Motor neuron (in vitro differentiated cells): ENCODE measurements at regions not wholly inside any gene's neighbourhood (a gene's known extent, or its start where the extent isn't known, plus 50 kb on each side); places are given as distances from the start of the nearest gene placed in this dataset.

Experiments used
- ATAC-seq, 8 experiments: fragments of 200-7000 bp; cut with Tn5 transposase; replicated peaks in 6 of 8; 2 replicates each; pipeline ENCODE4 v1.8.0; 2021; ENCODE audit warnings: mild to moderate bottlenecking in 8 of 8, moderate library complexity in 8 of 8
- H3K27ac ChIP-seq, 2 donors: fragments of 250-450 bp; sonication (Bioruptor Pico); 2 replicates each; pipeline ENCODE4 v1.9.0; 2021; ENCODE audit warnings: antibody characterized with exemption in 2 of 2, mild to moderate bottlenecking in 2 of 2, moderate library complexity in 1 of 2
- H3K4me1 ChIP-seq, 2 donors: fragments of 250-450 bp; sonication (Bioruptor Pico); replicated peaks in 1 of 2; 2 replicates each; pipeline ENCODE4 v1.6.1; 2021; ENCODE audit warnings: antibody characterized with exemption in 2 of 2, mild to moderate bottlenecking in 2 of 2, moderate library complexity in 1 of 2
- H3K4me3 ChIP-seq, 5 donors: fragments of 250-450 bp; sonication (Bioruptor Pico); 2 replicates each; pipeline ENCODE4 v1.9.0; 2021; ENCODE audit warnings: antibody characterized with exemption in 5 of 5, mild to moderate bottlenecking in 5 of 5, moderate library complexity in 4 of 5
- WGBS, 10 experiments: fragments of 450-650 bp; shearing (Covaris generic); methylation state at CpG; one replicate each; pipeline ENCODE4 v1.0.0; 2022; 5-methylcytosine and 5-hydroxymethylcytosine counted together
- in situ Hi-C, 9 experiments: fragments of 400-800 bp; cut with MboI; loops; one replicate each; pipeline ENCODE4 v1.15.0; 2021; ENCODE audit warnings: low sequenced_read_pairs in 9 of 9, low pct_unique_long_range_greater_than_20kb in 2 of 9; ENCODE audit not compliant: unreplicated experiment in 9 of 9

- Histone ChIP-seq H3K4me3 (peak overlapping the region in 4 of 5 donors; percentile 13 to 30 (median 21)), H3K4me1 (peaks cover 25 to 30% of the 10 kb centered on the region in 2 donors), H3K27ac (peak overlapping the region in 1 of 2 donors; percentile 3)
- peak; percentile 67 to 87 (median 80) for ATAC-seq
- 15 to 66% (median 30%) methylated on average over 2 to 10 of the region's 68 CpGs; no CpG with 5 or more reads in 5 of the 10 experiments for WGBS, 10 experiments
- in situ Hi-C loops: no loop called here
Observed at GRCh38 chr16:50467943-50468748, 80.0 kb upstream of the NKD1 start.

GRCh38 chr16:50467559-50467942 is 80.6 kb upstream of the NKD1 start:
- in situ Hi-C loops: no loop called here
- ATAC-seq: no peak
- no peak overlapping the region for H3K27ac ChIP-seq

GRCh38 chr16:50466170-50466569 is 82.0 kb upstream of the NKD1 start:
- Histone ChIP-seq H3K4me3 (no peak overlapping the region), H3K4me1 (peaks cover 27 to 33% of the 10 kb centered on the region in 2 donors), H3K27ac (no peak overlapping the region)
- ATAC-seq: no peak
- in situ Hi-C loops: no loop called here
- whole genome bisulfite sequencing, 10 experiments: 100% methylated on average over 1 of the region's 2 CpGs; no CpG with 5 or more reads in 9 of the 10 experiments

More at GRCh38 chr16:50467559-50467942, 80.6 kb upstream of the NKD1 start:
- peaks cover 27 to 33% of the 10 kb centered on the region in 2 donors for H3K4me1 ChIP-seq
- H3K4me3 ChIP-seq: peak overlapping the region in 4 of 5 donors; percentile 13 to 30 (median 21)
- 30 to 83% (median 60%) methylated on average over 1 to 11 of the region's 13 CpGs; no CpG with 5 or more reads in 3 of the 10 experiments for WGBS, 10 experiments

- ATAC-seq: no peak
- WGBS, 10 experiments: 50 to 100% (median 92%) methylated on average over 1 to 5 of the region's 16 CpGs; no CpG with 5 or more reads in 1 of the 10 experiments
- Histone ChIP-seq H3K4me3 (no peak overlapping the region), H3K27ac (no peak overlapping the region), H3K4me1 (peaks cover 18 to 28% of the 10 kb centered on the region in 2 donors)
- in situ Hi-C loops: no loop called here
Observed at GRCh38 chr16:50464325-50465290, 83.6 kb upstream of the NKD1 start.

- 0 to 100% (median 70%) methylated on average over 1 to 2 of the region's 3 CpGs; no CpG with 5 or more reads in 5 of the 10 experiments for WGBS, 10 experiments
- Histone ChIP-seq H3K27ac (no peak overlapping the region), H3K4me1 (peaks cover 12 to 27% of the 10 kb centered on the region in 2 donors), H3K4me3 (no peak overlapping the region)
- no peak for ATAC-seq
- in situ Hi-C loops: no loop called here
Observed at GRCh38 chr16:50463581-50464324, 84.4 kb upstream of the NKD1 start.

GRCh38 chr16:50462793-50463507 is 85.2 kb upstream of the NKD1 start:
- ATAC-seq: peak in 1 of 8 experiments; percentile 5
- 15 to 70% (median 35%) methylated on average over 2 to 8 of the region's 12 CpGs; no CpG with 5 or more reads in 1 of the 10 experiments for WGBS, 10 experiments
- H3K27ac ChIP-seq: no peak overlapping the region
- in situ Hi-C loops: no loop called here
- H3K4me3 ChIP-seq: no peak overlapping the region
- H3K4me1 ChIP-seq: peaks cover 10 to 23% of the 10 kb centered on the region in 2 donors

- Histone ChIP-seq H3K27ac (no peak overlapping the region), H3K4me1 (peaks cover 14 to 23% of the 10 kb centered on the region in 2 donors), H3K4me3 (no peak overlapping the region)
- in situ Hi-C loops: no loop called here
- no peak for ATAC-seq
- WGBS, 10 experiments: 32 to 80% (median 66%) methylated on average over 1 to 2 of the region's 4 CpGs; no CpG with 5 or more reads in 6 of the 10 experiments
Observed at GRCh38 chr16:50461400-50461760, 86.8 kb upstream of the NKD1 start.

GRCh38 chr16:50460538-50461399 is 87.4 kb upstream of the NKD1 start:
- H3K27ac ChIP-seq: no peak overlapping the region
- WGBS, 10 experiments: 20 to 92% (median 81%) methylated on average over 1 to 7 of the region's 16 CpGs; no CpG with 5 or more reads in 3 of the 10 experiments
- in situ Hi-C loops: no loop called here
- no peak overlapping the region for H3K4me3 ChIP-seq
- peaks cover 14 to 23% of the 10 kb centered on the region in 2 donors for H3K4me1 ChIP-seq
- ATAC-seq: no peak

- 20 to 83% (median 37%) methylated on average over 1 to 12 of the region's 13 CpGs; no CpG with 5 or more reads in 1 of the 10 experiments for WGBS, 10 experiments
- Histone ChIP-seq H3K27ac (no peak overlapping the region), H3K4me1 (peaks cover 14 to 23% of the 10 kb centered on the region in 2 donors), H3K4me3 (no peak overlapping the region)
- ATAC-seq: peak in 5 of 8 experiments; percentile 27 to 67 (median 33)
- in situ Hi-C loops: no loop called here
Observed at GRCh38 chr16:50459496-50460080, 88.6 kb upstream of the NKD1 start.

GRCh38 chr16:50458667-50459495 is 89.3 kb upstream of the NKD1 start:
- Histone ChIP-seq H3K4me1 (peaks cover 14 to 23% of the 10 kb centered on the region in 2 donors), H3K27ac (no peak overlapping the region), H3K4me3 (no peak overlapping the region)
- 31 to 90% (median 66%) methylated on average over 2 to 12 of the region's 16 CpGs for WGBS, 10 experiments
- ATAC-seq: peak in 4 of 8 experiments; percentile 21 to 45 (median 34)
- in situ Hi-C loops: no loop called here
